Mesendoderm (in vitro differentiated cells): ENCODE measurements at regions not wholly inside any gene's neighbourhood (a gene's known extent, or its start where the extent isn't known, plus 50 kb on each side); places are given as distances from the start of the nearest gene placed in this dataset.

Experiments used
- DNase-seq: peaks from one replicate; pipeline ENCODE4 v3.0.0; 2013
- H2AK5ac ChIP-seq: 2 replicates; pipeline ENCODE4 v1.6.1; 2013; ENCODE audit warnings: low read length, inconsistent platforms
- H2BK120ac ChIP-seq: 2 replicates; pipeline ENCODE4 v1.6.1; 2013; ENCODE audit warnings: low read depth, mild to moderate bottlenecking, low read length, moderate library complexity, mixed read lengths
- H2BK15ac ChIP-seq: replicated peaks from 2 replicates; pipeline ENCODE4 v1.6.1; 2013; ENCODE audit warnings: low read depth, mild to moderate bottlenecking, moderate library complexity
- H2BK5ac ChIP-seq: 2 replicates; pipeline ENCODE4 v1.6.1; 2013; ENCODE audit warnings: low read length, inconsistent platforms
- H3K18ac ChIP-seq: 2 replicates; pipeline ENCODE4 v1.6.1; 2013; ENCODE audit warnings: mild to moderate bottlenecking, low read length, mixed read lengths
- H3K23ac ChIP-seq: one replicate; pipeline ENCODE4 v1.6.1; 2013; ENCODE audit warnings: low read length
- H3K27ac ChIP-seq: 2 replicates; pipeline ENCODE4 v1.5.1; 2013; ENCODE audit warnings: low read depth, mild to moderate bottlenecking, inconsistent platforms, low read length, moderate library complexity
- H3K27me3 ChIP-seq: 2 replicates; pipeline ENCODE4 v1.6.1; 2013; ENCODE audit warnings: low read length, control low read depth, mild to moderate bottlenecking, inconsistent platforms; ENCODE audit not compliant: insufficient read depth, poor library complexity
- H3K36me3 ChIP-seq: 2 replicates; pipeline ENCODE4 v1.6.1; 2013; ENCODE audit warnings: low read length, inconsistent platforms; ENCODE audit not compliant: control insufficient read depth, insufficient read depth
- H3K4ac ChIP-seq: one replicate; pipeline ENCODE4 v1.6.1; 2013; ENCODE audit warnings: low read depth, mild to moderate bottlenecking, low read length, moderate library complexity
- H3K4me1 ChIP-seq: 2 replicates; pipeline ENCODE4 v1.6.1; 2013; ENCODE audit warnings: low read depth, low read length, inconsistent platforms; ENCODE audit not compliant: control insufficient read depth
- H3K4me2 ChIP-seq: 2 replicates; pipeline ENCODE4 v1.6.1; 2013; ENCODE audit warnings: low read length
- H3K4me3 ChIP-seq: 2 replicates; pipeline ENCODE4 v1.5.1; 2013; ENCODE audit warnings: mild to moderate bottlenecking, low read length
- H3K56ac ChIP-seq: one replicate; pipeline ENCODE4 v1.6.1; 2013; ENCODE audit warnings: low read length
- H3K79me1 ChIP-seq: 2 replicates; pipeline ENCODE4 v1.6.1; 2013; ENCODE audit warnings: low read length, inconsistent platforms
- H3K79me2 ChIP-seq: 2 replicates; pipeline ENCODE4 v1.6.1; 2013; ENCODE audit warnings: mild to moderate bottlenecking, low read length; ENCODE audit not compliant: control insufficient read depth, insufficient read depth
- H3K9ac ChIP-seq: 2 replicates; pipeline ENCODE4 v1.6.1; 2013; ENCODE audit warnings: low read length, inconsistent platforms
- H4K5ac ChIP-seq: one replicate; pipeline ENCODE4 v1.6.1; 2013; ENCODE audit warnings: low read length
- H4K8ac ChIP-seq: one replicate; pipeline ENCODE4 v1.6.1; 2013; ENCODE audit warnings: low read depth, mild to moderate bottlenecking, control low read depth, low read length, moderate library complexity
- WGBS: extraction: QIAGEN DNeasy Blood & Tissue Kit; methylation state at CpG from one replicate; pipeline ENCODE4 v1.1.7; 2013; ENCODE audit warnings: low lambda C conversion rate, missing lambda C conversion rate; ENCODE audit not compliant: insufficient coverage; ENCODE audit errors: extremely low coverage; 5-methylcytosine and 5-hydroxymethylcytosine counted together

DNA sequence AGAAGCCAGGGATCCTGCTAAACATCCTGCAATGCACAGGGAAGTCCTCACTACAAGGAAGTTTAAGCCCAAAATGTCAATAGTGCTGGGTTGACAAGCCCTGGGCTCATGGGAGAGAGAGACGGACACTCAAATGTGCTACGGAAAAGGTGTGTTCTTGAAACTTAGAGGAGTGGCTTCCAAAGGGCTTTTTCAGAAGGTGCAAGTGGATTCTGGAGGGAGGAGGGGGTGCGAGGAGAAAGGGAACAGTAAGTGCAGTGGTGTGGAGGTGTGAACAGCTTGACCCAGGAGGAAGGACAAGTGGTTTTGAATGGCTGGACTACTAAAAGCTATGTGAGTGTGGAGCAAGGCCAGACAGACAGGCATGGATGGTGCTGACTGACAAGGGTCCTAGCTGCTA, 50.4 kb upstream of the CECR2 start:
- no peak for DNase-seq
- no peak overlapping the region for H3K56ac ChIP-seq
- no peak overlapping the region for H4K5ac ChIP-seq
- H4K8ac ChIP-seq = no peak overlapping the region
- H3K4ac ChIP-seq = no peak overlapping the region
- no peak overlapping the region for H2BK15ac ChIP-seq
- H3K79me1 ChIP-seq = no peaks in the 10 kb centered on the region
- no peaks in the 10 kb centered on the region for H3K79me2 ChIP-seq
- no peak overlapping the region for H3K27ac ChIP-seq
- no CpG with 5 or more reads among the region's 3 CpGs for WGBS
- H2AK5ac ChIP-seq = no peak overlapping the region
- H3K27me3 ChIP-seq = no peaks in the 10 kb centered on the region
- H3K4me3 ChIP-seq = no peak overlapping the region
- H2BK120ac ChIP-seq = no peak overlapping the region
- H3K18ac ChIP-seq = no peak overlapping the region
- no peaks in the 10 kb centered on the region for H3K36me3 ChIP-seq
- H3K4me1 ChIP-seq = no peaks in the 10 kb centered on the region
- H3K4me2 ChIP-seq = no peak overlapping the region
- no peak overlapping the region for H3K23ac ChIP-seq
- H2BK5ac ChIP-seq = no peak overlapping the region
- no peak overlapping the region for H3K9ac ChIP-seq

DNA sequence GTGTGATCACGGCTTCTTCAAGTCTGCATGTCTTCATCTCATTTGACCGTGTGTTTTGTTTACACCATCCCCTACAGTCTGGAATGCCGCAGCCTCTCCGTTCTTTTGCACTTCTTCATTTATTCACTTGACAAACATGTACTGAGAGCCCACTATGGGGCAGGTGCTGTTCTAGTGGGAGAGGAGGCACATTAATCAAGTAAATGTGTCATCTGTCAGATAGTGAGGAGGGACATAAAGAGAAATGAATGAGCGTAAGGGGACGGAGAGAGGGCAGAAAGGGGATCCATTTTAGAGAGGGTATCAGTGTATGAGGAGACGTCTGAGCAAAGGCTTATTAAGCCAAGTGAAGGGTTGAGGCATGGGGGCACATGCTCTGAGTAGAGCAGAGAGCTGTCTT, 54.0 kb upstream of the CECR2 start:
- Histone ChIP-seq H3K56ac (no peak overlapping the region), H3K4ac (no peak overlapping the region), H4K8ac (no peak overlapping the region), H3K9ac (no peak overlapping the region), H2AK5ac (no peak overlapping the region), H3K4me2 (no peak overlapping the region), H3K18ac (no peak overlapping the region), H3K36me3 (no peaks in the 10 kb centered on the region), H2BK5ac (no peak overlapping the region), H3K79me2 (no peaks in the 10 kb centered on the region), H2BK120ac (no peak overlapping the region), H4K5ac (no peak overlapping the region), H3K27ac (no peak overlapping the region), H3K4me3 (no peak overlapping the region), H3K79me1 (no peaks in the 10 kb centered on the region), H3K23ac (no peak overlapping the region), H3K4me1 (no peaks in the 10 kb centered on the region), H3K27me3 (no peaks in the 10 kb centered on the region), H2BK15ac (no peak overlapping the region)
- DNase-seq = no peak
- no CpG with 5 or more reads among the region's 7 CpGs for WGBS

DNA sequence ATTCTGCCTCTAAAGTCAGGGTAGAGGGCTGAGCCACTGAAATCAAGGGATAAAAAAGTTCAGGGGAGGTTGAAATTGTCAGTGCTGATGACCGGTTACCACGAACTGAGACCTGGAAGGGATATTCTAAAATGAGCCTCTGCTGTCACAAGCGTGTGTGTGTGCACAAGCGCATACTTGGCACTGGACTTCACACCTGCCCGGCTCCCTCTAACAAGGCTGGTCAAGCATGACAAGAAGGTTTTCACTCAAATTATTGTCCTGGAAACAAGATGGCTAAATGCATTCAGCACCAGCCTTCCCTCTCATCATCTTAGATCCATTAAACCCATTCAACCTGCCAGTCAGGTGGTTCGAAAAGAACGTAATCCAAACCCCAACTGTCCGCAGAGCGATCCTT, 54.8 kb upstream of the CECR2 start:
- Histone ChIP-seq H2AK5ac (no peak overlapping the region), H3K18ac (no peak overlapping the region), H4K8ac (no peak overlapping the region), H3K4me2 (no peak overlapping the region), H3K4ac (no peak overlapping the region), H3K4me3 (no peak overlapping the region), H3K79me1 (no peaks in the 10 kb centered on the region), H3K56ac (no peak overlapping the region), H3K27me3 (no peaks in the 10 kb centered on the region), H4K5ac (no peak overlapping the region), H3K36me3 (no peaks in the 10 kb centered on the region), H3K4me1 (no peaks in the 10 kb centered on the region), H2BK5ac (no peak overlapping the region), H3K79me2 (no peaks in the 10 kb centered on the region), H3K9ac (no peak overlapping the region), H3K23ac (no peak overlapping the region), H2BK120ac (no peak overlapping the region), H3K27ac (no peak overlapping the region), H2BK15ac (no peak overlapping the region)
- no CpG with 5 or more reads among the region's 9 CpGs for WGBS
- no peak for DNase-seq

DNA sequence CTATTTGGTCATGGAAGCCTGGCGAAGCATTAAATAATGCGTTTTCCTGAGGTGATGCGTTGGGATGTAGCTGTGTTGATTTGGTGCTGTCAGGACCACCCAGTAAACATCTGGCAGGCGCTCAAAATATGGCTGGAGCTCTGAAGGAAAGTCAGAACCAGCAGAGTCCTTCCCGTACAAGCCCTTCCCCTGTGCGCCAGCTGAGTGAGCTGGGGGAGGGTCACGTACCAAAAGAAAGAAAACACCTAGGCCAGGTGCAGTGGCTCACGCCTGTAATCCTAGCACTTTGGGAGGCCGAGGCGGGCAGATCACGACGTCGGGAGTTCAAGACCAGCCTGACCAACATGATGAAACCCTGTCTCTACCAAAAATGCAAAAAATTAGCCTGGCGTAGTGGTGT, 55.6 kb upstream of the CECR2 start:
- no peak overlapping the region for H2BK15ac ChIP-seq
- H3K79me2 ChIP-seq = no peaks in the 10 kb centered on the region
- H3K4me3 ChIP-seq = no peak overlapping the region
- no peak overlapping the region for H3K56ac ChIP-seq
- no peaks in the 10 kb centered on the region for H3K4me1 ChIP-seq
- no peak overlapping the region for H2BK5ac ChIP-seq
- WGBS = no CpG with 5 or more reads among the region's 14 CpGs
- H3K27me3 ChIP-seq = no peaks in the 10 kb centered on the region
- no peak overlapping the region for H3K4me2 ChIP-seq
- DNase-seq = no peak
- no peaks in the 10 kb centered on the region for H3K79me1 ChIP-seq
- H2BK120ac ChIP-seq = no peak overlapping the region
- H4K8ac ChIP-seq = no peak overlapping the region
- no peak overlapping the region for H4K5ac ChIP-seq
- H3K36me3 ChIP-seq = no peaks in the 10 kb centered on the region
- no peak overlapping the region for H2AK5ac ChIP-seq
- H3K18ac ChIP-seq = no peak overlapping the region
- H3K23ac ChIP-seq = no peak overlapping the region
- no peak overlapping the region for H3K4ac ChIP-seq
- H3K9ac ChIP-seq = no peak overlapping the region
- no peak overlapping the region for H3K27ac ChIP-seq

DNA sequence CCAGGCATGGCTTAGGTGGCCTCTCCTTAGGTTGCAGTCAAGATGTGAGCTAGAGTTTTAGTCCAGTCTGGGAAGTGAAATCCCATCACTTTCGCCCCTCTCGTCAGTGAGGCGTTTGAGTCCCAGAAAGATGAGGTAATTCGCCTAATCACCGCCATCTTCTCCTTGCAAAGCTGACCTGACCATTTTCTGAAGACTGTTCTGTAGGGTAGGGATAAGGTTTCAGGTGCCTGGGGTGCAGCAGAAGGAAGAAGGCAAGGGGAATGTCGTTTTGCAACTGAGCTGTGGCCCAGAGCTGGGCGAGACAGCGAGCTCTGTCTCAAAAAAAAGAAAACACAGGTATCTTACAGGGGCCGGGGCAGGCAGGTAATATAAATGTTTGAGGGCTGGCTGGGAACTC, 61.7 kb upstream of the CECR2 start:
- Histone ChIP-seq H3K79me1 (no peaks in the 10 kb centered on the region), H3K4me3 (no peak overlapping the region), H3K4me2 (no peak overlapping the region), H3K4ac (no peak overlapping the region), H2BK120ac (no peak overlapping the region), H4K5ac (no peak overlapping the region), H3K23ac (no peak overlapping the region), H3K79me2 (no peaks in the 10 kb centered on the region), H4K8ac (no peak overlapping the region), H2BK5ac (no peak overlapping the region), H2AK5ac (no peak overlapping the region), H3K18ac (no peak overlapping the region), H2BK15ac (no peak overlapping the region), H3K36me3 (no peaks in the 10 kb centered on the region), H3K27me3 (no peaks in the 10 kb centered on the region), H3K27ac (no peak overlapping the region), H3K9ac (no peak overlapping the region), H3K56ac (peak overlapping the region; percentile 29), H3K4me1 (peaks cover 4% of the 10 kb centered on the region)
- WGBS = no CpG with 5 or more reads among the region's 9 CpGs
- DNase-seq = peak; percentile 51

DNA sequence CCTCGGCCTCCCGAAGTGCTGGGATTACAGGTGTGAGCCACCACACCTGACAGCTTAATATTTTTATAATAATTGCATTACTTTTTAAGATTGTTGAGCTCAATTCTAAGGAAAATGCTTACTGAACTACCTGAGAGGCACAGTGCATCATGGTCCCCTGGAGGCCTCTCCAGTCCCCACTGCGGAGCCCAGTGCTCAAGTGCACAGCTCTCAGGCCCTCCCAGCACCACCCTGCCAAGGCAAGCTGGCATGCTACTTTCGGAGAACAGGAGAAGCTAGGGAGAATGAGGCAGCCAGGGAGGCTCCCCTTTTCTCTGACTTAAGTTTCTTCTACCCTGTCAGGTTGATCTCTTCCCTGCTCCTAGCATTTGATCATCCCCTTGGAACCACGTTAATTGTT, 64.2 kb upstream of the CECR2 start:
- Histone ChIP-seq H3K23ac (no peak overlapping the region), H3K4ac (no peak overlapping the region), H3K56ac (no peak overlapping the region), H3K4me1 (peaks cover 4% of the 10 kb centered on the region), H3K36me3 (no peaks in the 10 kb centered on the region), H3K4me3 (no peak overlapping the region), H3K79me1 (no peaks in the 10 kb centered on the region), H3K27me3 (no peaks in the 10 kb centered on the region), H3K79me2 (no peaks in the 10 kb centered on the region), H4K8ac (no peak overlapping the region), H3K4me2 (no peak overlapping the region), H2BK15ac (no peak overlapping the region), H2AK5ac (no peak overlapping the region), H3K9ac (no peak overlapping the region), H4K5ac (no peak overlapping the region), H3K27ac (no peak overlapping the region), H2BK5ac (no peak overlapping the region), H2BK120ac (no peak overlapping the region), H3K18ac (no peak overlapping the region)
- no peak for DNase-seq
- WGBS = no CpG with 5 or more reads among the region's 5 CpGs
